ENCODE measurements at regions not wholly inside any gene's neighbourhood (a gene's known extent, or its start where the extent isn't known, plus 50 kb on each side); places are given as distances from the start of the nearest gene placed in this dataset.

- no peak for TF ChIP-seq CTCF (IDR thresholded peaks at IDR 0.05; ENCODE audit: poor library complexity, severe bottlenecking)
- TF ChIP-seq POLR2AphosphoS5 (IDR thresholded peaks at IDR 0.05) = no peak
- TF ChIP-seq EP300 (conservative IDR thresholded peaks at IDR 0.05; ENCODE audit: poor library complexity, severe bottlenecking) = no peak
These were observed 275.0 kb upstream of the DACH1 start for GRCh38 chr13:72141855-72142519.

Measured in neural cell (in vitro differentiated cells).